ENCODE measurements at regions not wholly inside any gene's neighbourhood (a gene's known extent, or its start where the extent isn't known, plus 50 kb on each side); places are given as distances from the start of the nearest gene placed in this dataset.

DNA sequence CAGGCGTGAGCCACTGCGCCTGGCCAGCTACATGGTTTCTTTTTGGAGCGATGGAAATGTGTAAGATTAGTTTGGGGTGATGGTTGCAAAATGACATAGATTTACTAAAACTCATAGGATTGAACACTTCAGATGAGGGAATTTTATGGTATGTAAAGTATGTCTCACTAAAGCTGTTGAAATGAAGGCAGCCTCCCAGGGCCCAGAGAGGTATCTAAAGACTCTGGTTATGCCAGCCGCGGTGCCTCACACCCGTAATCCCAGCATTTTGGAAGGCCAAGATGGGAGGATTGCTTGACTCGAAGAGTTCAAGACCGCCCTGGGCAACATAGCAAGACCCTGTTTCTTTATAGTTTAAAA, 254.9 kb downstream of the PARN start:
- TF ChIP-seq TCF7L2 (IDR thresholded peaks at IDR 0.05; ENCODE audit: low read depth, low read length), result no peak
- TF ChIP-seq NR1H2 (CRISPR knock-in tag; IDR thresholded peaks at IDR 0.05), result no peak
- TF ChIP-seq BRCA1 (IDR thresholded peaks at IDR 0.05), result no peak
- TF ChIP-seq BRCA1 (CRISPR knock-in tag; IDR thresholded peaks at IDR 0.05), result no peak
- TF ChIP-seq MAFF (IDR thresholded peaks at IDR 0.05; ENCODE audit: low read length), result no peak
